CD4-positive, alpha-beta T cell treated with Interleukin-6 at 100 ng/mL for 8 hours (primary cell): ENCODE measurements at regions not wholly inside any gene's neighbourhood (a gene's known extent, or its start where the extent isn't known, plus 50 kb on each side); places are given as distances from the start of the nearest gene placed in this dataset.
A peak's percentile ranks its signal among the peaks of the same experiment; 100 is the strongest.

Source experiments
- DNase-seq: peaks from one replicate; pipeline ENCODE4 v3.0.0-alpha.2; 2020; ENCODE audit warnings: mixed read lengths, low spot score

GRCh38 chr13:26941345-26942174 lies 181.0 kb upstream of the GPR12 start:
- DNase-seq: no peak

DNA sequence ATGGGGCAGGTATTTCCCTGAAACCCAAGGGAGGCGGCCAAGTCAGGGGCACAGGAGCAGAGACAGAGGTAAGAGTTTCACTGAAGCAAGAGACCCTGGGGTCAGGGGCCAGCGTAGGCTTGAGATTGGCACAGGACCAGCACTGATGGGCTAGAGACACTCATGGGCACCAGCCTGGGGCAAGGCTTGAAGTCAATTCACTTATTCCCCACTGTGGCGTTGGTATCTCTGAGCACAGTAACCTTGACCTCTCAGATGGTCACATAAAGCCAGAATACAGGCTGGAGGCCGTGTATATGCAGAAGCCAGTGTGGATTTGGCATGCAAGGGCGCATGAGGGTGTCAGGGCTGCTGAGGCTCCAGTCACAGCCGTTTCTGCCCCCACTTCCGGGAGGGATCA lies 173.5 kb upstream of the GPR12 start:
- no peak for DNase-seq

GRCh38 chr13:26932465-26932864 lies 171.9 kb upstream of the GPR12 start:
- DNase-seq: no peak

DNA sequence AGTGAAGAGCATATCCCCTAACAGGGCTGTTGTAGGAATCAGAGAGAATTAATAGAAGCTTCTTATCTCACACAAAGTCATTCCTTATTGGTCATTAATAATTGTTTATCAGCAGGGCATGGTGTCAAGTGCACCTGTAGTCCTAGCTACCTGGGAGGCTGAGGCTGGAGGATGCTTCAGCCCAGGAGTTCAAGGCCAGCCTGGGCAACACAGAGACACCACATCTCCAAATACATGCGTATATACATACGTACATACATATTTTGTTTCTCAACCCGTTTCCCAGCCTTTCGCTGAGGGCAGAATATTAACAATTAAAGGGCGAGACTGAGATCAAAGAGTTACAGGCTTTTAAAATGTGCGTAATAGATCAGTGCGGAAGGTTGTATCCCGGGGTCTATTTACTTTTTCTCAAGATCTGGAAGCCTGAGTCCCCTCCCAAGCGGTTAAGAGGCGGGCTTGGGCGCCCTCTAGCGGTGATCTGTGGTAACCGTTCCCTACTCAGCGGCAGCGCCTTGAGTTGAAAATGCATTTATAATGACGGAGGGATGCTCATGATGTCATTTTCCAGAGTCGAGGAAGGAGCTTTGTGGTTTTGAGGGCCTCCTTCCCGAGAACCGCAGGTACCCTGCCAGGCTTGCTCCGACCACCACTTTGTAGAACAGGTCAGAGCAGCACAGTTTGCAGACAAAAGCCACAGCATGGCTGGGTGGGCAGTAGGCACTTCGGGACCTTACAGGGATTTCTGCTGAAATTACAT lies 169.6 kb upstream of the GPR12 start:
- DNase-seq: peak; percentile 58

- no peak for DNase-seq
These were observed 166.9 kb upstream of the GPR12 start for GRCh38 chr13:26927511-26927910.

DNA sequence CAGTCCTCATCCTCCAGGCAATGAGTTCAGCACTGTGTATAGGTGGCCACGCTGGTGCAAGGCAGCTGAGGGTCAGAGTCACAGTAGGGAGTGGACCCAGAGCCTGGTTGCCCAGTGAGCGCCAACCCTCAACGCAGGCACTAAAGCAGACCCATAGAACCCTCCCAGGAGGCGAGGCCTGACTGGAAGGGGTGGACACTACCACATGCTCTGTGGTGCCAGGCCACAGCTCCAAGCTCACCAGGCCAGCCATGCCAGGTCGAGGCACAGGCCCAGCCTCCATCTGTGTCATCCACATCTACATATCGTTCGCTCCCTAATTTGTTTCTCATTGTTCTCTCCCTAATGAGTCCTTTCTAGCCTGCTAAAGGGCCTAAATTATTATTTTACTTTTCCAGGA lies 165.8 kb upstream of the GPR12 start:
- DNase-seq: no peak

DNA sequence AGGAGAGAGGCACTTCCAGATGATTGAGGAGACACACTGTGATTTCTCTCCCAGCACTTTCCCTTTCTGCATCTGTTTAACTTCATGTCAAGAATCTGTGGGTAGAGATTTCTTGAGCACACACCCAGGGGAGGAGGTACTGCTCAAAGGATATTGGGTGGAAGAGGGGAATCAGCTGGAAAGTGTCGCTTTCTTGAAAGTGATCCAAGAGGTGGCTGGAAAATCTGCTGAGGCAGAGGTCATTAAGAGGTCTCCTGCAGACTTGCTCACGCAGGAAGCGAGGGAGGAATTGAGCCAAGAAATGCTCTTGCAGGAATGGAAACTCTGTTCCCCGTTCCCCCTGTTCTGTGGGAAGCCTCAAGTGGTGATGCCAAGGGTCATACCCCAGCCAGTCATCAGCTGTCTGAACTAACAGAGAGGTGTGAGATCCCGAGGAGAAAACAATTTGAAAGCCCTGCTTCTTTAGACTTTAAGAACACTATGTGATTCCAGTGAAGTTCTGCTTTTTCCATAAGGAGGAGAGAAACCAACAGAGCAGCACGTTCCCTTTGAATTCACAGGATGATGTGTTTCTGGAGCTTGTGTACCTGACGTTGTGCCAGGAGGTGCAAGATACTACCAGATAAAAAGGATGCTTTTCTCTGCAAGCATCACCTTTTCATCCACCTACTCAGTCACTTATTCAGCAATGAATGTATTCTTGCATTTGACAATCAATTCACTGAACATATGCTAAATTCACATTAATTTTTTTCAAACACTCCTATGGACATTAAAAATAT lies 163.4 kb upstream of the GPR12 start:
- DNase-seq: no peak

DNA sequence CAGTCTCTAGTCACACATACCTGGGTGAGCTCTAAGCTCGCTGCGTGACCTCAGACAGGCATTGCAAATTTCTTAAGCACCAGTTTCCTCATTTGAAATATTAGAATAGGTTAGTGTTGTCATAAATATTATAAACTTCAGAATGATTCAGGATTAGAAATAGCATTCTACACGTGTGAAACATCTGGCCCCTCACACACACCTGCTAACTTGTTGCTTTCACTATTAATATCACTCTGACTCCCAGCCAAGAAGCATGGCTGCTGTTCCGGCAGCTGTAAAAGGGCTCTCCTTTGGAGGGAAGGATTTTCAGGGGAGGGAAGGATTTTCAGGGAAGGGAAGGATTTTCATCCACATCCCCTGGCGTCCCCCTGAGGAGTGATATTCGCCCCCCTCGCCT lies 161.3 kb upstream of the GPR12 start:
- DNase-seq: no peak

GRCh38 chr13:26920614-26921355 lies 160.2 kb upstream of the GPR12 start:
- no peak for DNase-seq

- DNase-seq: no peak
These were observed 159.1 kb upstream of the GPR12 start for GRCh38 chr13:26919732-26920131.

- DNase-seq: no peak
These were observed 158.7 kb upstream of the GPR12 start for GRCh38 chr13:26919311-26919710.

DNA sequence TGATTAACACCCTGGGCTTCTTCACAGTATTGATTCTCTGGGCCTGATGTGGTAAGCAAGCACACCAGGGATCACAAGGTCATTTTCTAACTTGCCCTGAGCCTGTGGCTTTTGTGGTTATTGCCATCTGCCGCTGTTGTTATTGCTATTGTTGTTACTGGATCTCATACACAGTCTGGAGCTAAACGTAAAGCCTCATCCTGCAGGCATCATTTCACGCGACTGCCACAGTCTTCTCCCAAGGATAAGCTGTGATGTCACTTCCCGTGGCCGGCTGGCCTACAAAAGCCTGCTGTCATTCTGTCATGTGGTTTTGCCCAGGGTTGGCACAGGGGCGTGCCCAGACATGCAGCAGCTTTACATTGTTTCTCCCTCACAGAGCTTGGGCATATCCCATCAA lies 154.0 kb upstream of the GPR12 start:
- DNase-seq: no peak

GRCh38 chr13:26914148-26914547 lies 153.6 kb upstream of the GPR12 start:
- no peak for DNase-seq

DNA sequence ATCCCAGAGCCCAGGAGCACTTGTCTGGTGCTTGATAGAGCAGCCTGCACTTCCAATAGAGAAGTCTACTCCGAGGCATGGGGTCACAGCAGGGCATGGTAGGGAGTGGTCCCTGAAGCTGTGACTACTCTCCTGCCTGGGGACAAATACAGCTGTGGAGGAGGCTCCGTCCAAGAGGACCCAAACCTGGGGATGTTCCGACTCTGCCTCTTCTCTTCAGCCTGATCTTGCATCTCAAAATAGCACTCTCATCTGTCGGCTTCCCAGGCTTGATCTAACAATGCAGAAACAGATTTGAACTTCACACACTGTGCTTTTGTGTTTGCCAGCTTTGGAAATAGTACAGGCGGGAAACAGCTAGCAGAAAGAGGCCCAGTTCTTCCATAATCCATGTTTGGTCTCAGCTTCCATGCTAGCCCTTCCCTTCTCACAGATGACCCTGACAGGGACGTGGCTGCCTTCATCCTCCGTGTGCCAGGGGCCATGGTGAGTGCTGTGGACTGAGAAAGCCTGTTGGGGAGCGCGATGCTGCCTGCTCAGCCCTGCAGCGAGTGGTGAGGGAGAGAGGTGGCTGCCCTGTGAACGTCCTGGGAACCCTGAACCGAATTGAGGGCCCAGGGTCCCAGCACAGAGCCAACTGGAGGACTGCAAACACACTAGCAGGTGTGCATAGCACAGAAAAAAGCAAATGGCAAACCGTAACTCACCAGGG lies 150.3 kb upstream of the GPR12 start:
- DNase-seq: no peak

- DNase-seq: no peak
These were observed 148.9 kb upstream of the GPR12 start for GRCh38 chr13:26909477-26909876.

DNA sequence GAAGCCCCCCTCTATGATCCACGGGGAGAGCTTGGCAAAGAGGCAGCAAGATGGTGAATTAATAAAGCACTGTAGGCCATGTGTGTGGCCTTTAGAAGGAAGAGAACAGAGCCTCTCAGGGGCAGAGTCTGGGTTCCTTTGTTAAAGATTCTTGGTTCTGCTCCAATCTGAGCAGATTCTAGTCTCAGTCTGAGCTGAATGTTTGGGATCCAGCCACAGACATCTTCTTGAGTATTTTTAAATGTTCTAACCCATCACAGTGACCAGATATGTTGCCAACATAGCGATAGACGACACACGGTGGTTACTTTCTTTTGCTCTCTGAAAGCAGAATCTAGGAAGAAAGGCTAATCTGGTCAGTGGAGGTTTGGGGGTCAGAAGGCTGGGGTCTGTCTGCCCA lies 147.5 kb upstream of the GPR12 start:
- DNase-seq: no peak

- DNase-seq: no peak
These were observed 138.6 kb upstream of the GPR12 start for GRCh38 chr13:26899202-26899601.

GRCh38 chr13:26897706-26898550 lies 137.3 kb upstream of the GPR12 start:
- no peak for DNase-seq

GRCh38 chr13:26896986-26897668 lies 136.5 kb upstream of the GPR12 start:
- DNase-seq: no peak
